ENCODE measurements at regions not wholly inside any gene's neighbourhood (a gene's known extent, or its start where the extent isn't known, plus 50 kb on each side); places are given as distances from the start of the nearest gene placed in this dataset.
"Not testable (repeated sequence)": the region's sequence is repeated elsewhere in the genome, so short reads cannot be mapped to it uniquely, and the experiment has no call there.

GRCh38 chr15:89026167-89026566, 62.1 kb upstream of the ABHD2 start:
- H3K27me3 ChIP-seq (ENCODE audit: control insufficient read depth, low read length) = no peaks in the 10 kb centered on the region
- no peaks in the 10 kb centered on the region for H3K9me3 ChIP-seq (ENCODE audit: control insufficient read depth, insufficient read depth, low read length)
- no peaks in the 10 kb centered on the region for H4K20me1 ChIP-seq (ENCODE audit: control insufficient read depth, insufficient read depth, low read depth, low read length)
- no peak overlapping the region for H3K4me3 ChIP-seq (ENCODE audit: low read length)
- H3K4me1 ChIP-seq (ENCODE audit: control insufficient read depth, low read length) = no peaks in the 10 kb centered on the region
- no peaks in the 10 kb centered on the region for H3K79me2 ChIP-seq (ENCODE audit: control insufficient read depth, low read length)
- H3K4me2 ChIP-seq (ENCODE audit: low read length) = no peak overlapping the region
- H3K9me2 ChIP-seq (replicated peaks; ENCODE audit: control insufficient read depth, low read length) = no peaks in the 10 kb centered on the region
- no peak overlapping the region for H3K27ac ChIP-seq (ENCODE audit: low read depth, low read length)
- no peaks in the 10 kb centered on the region for H3K36me3 ChIP-seq (ENCODE audit: control insufficient read depth, low read length)
- TF ChIP-seq CTCF (IDR thresholded peaks at IDR 0.05; ENCODE audit: low read depth, low read length, poor library complexity, severe bottlenecking) (no peak), EZH2phosphoT487 (IDR thresholded peaks at IDR 0.05; ENCODE audit: borderline replicate concordance, low read length) (no peak)
- H3F3A ChIP-seq (ENCODE audit: control insufficient read depth, insufficient read depth) = no peaks in the 10 kb centered on the region

GRCh38 chr15:89028036-89028435, 60.2 kb upstream of the ABHD2 start:
- Histone ChIP-seq H3K36me3 (ENCODE audit: control insufficient read depth, low read length) (no peaks in the 10 kb centered on the region), H3K79me2 (ENCODE audit: control insufficient read depth, low read length) (no peaks in the 10 kb centered on the region), H3K4me2 (ENCODE audit: low read length) (no peak overlapping the region), H3F3A (ENCODE audit: control insufficient read depth, insufficient read depth) (no peaks in the 10 kb centered on the region), H4K20me1 (ENCODE audit: control insufficient read depth, insufficient read depth, low read depth, low read length) (no peaks in the 10 kb centered on the region), H3K4me3 (ENCODE audit: low read length) (no peak overlapping the region), H3K9me2 (replicated peaks; ENCODE audit: control insufficient read depth, low read length) (no peaks in the 10 kb centered on the region), H3K27me3 (ENCODE audit: control insufficient read depth, low read length) (no peaks in the 10 kb centered on the region), H3K9me3 (ENCODE audit: control insufficient read depth, insufficient read depth, low read length) (no peaks in the 10 kb centered on the region), H3K27ac (ENCODE audit: low read depth, low read length) (no peak overlapping the region), H3K4me1 (ENCODE audit: control insufficient read depth, low read length) (no peaks in the 10 kb centered on the region)
- TF ChIP-seq CTCF (IDR thresholded peaks at IDR 0.05; ENCODE audit: low read depth, low read length, poor library complexity, severe bottlenecking) (no peak), EZH2phosphoT487 (IDR thresholded peaks at IDR 0.05; ENCODE audit: borderline replicate concordance, low read length) (no peak)

GRCh38 chr15:89030311-89030710, 57.9 kb upstream of the ABHD2 start:
- no peaks in the 10 kb centered on the region for H3K36me3 ChIP-seq (ENCODE audit: control insufficient read depth, low read length)
- no peaks in the 10 kb centered on the region for H3K9me2 ChIP-seq (replicated peaks; ENCODE audit: control insufficient read depth, low read length)
- H3F3A ChIP-seq (ENCODE audit: control insufficient read depth, insufficient read depth) = no peaks in the 10 kb centered on the region
- H3K79me2 ChIP-seq (ENCODE audit: control insufficient read depth, low read length) = no peaks in the 10 kb centered on the region
- no peak overlapping the region for H3K4me3 ChIP-seq (ENCODE audit: low read length)
- H3K27me3 ChIP-seq (ENCODE audit: control insufficient read depth, low read length) = no peaks in the 10 kb centered on the region
- H3K4me2 ChIP-seq (ENCODE audit: low read length) = no peak overlapping the region
- H3K9me3 ChIP-seq (ENCODE audit: control insufficient read depth, insufficient read depth, low read length) = no peaks in the 10 kb centered on the region
- no peak overlapping the region for H3K27ac ChIP-seq (ENCODE audit: low read depth, low read length)
- H3K4me1 ChIP-seq (ENCODE audit: control insufficient read depth, low read length) = no peaks in the 10 kb centered on the region
- TF ChIP-seq CTCF (IDR thresholded peaks at IDR 0.05; ENCODE audit: low read depth, low read length, poor library complexity, severe bottlenecking) (no peak), EZH2phosphoT487 (IDR thresholded peaks at IDR 0.05; ENCODE audit: borderline replicate concordance, low read length) (no peak)
- no peaks in the 10 kb centered on the region for H4K20me1 ChIP-seq (ENCODE audit: control insufficient read depth, insufficient read depth, low read depth, low read length)

GRCh38 chr15:89031637-89032285, 56.5 kb upstream of the ABHD2 start:
- not testable (repeated sequence) for H3K36me3 ChIP-seq (ENCODE audit: control insufficient read depth, low read length); H4K20me1 ChIP-seq (ENCODE audit: control insufficient read depth, insufficient read depth, low read depth, low read length)

More at GRCh38 chr15:89031637-89032285, 56.5 kb upstream of the ABHD2 start:
- H3K9me2 ChIP-seq (replicated peaks; ENCODE audit: control insufficient read depth, low read length); H3K27me3 ChIP-seq (ENCODE audit: control insufficient read depth, low read length); H3K4me2 ChIP-seq (ENCODE audit: low read length); H3K4me3 ChIP-seq (ENCODE audit: low read length); H3K9me3 ChIP-seq (ENCODE audit: control insufficient read depth, insufficient read depth, low read length); H3K27ac ChIP-seq (ENCODE audit: low read depth, low read length); H3K4me1 ChIP-seq (ENCODE audit: control insufficient read depth, low read length); H3F3A ChIP-seq (ENCODE audit: control insufficient read depth, insufficient read depth); H3K79me2 ChIP-seq (ENCODE audit: control insufficient read depth, low read length): not testable (repeated sequence)

Measured in DOHH2 (cell line).